ENCODE measurements at regions not wholly inside any gene's neighbourhood (a gene's known extent, or its start where the extent isn't known, plus 50 kb on each side); places are given as distances from the start of the nearest gene placed in this dataset.

DNA sequence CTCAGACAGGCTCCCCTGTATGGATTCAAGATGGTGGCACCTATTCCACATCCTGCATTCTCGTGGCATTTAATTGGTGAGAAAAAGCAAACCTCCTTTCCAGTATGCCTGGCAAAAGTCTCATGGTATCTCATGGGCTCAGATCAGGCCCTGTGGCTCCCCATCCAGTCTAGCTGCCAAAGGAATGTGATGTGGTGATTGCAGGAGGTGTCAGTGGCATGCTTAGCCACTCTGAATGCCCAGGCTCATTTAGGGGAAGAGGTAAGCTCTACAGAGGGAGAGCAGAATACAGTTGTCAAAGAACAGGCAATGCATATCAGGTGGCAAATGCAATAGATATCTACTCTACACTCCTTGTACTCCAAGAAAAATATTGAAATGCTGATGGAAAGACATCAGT, 146.7 kb downstream of the SPATA19 start:
- TF ChIP-seq POLR2A (IDR thresholded peaks at IDR 0.05; ENCODE audit: low read depth, low read length) (no peak), POLR2AphosphoS5 (IDR thresholded peaks at IDR 0.05; ENCODE audit: low read depth, low read length) (no peak)
